HG02885 (cell line): ENCODE measurements at regions not wholly inside any gene's neighbourhood (a gene's known extent, or its start where the extent isn't known, plus 50 kb on each side); places are given as distances from the start of the nearest gene placed in this dataset.
"Not testable (repeated sequence)": the region's sequence is repeated elsewhere in the genome, so short reads cannot be mapped to it uniquely, and the experiment has no call there.

Experiments used
- ATAC-seq: cut with Tn5 transposase; IDR thresholded peaks from one replicate; pipeline ENCODE4 v1.9.1; 2021; ENCODE audit warnings: mild to moderate bottlenecking; ENCODE audit not compliant: unreplicated experiment, poor library complexity

GRCh38 chrX:222800-223513 lies 58.2 kb upstream of the PLCXD1 start:
- not testable (repeated sequence) for ATAC-seq

- not testable (repeated sequence) for ATAC-seq
Measured at GRCh38 chrX:223514-223854, 57.7 kb upstream of the PLCXD1 start.

GRCh38 chrX:226474-227164 lies 54.6 kb upstream of the PLCXD1 start:
- peak; percentile 84 for ATAC-seq

- ATAC-seq: not testable (repeated sequence)
Measured at GRCh38 chrX:227396-227795, 53.8 kb upstream of the PLCXD1 start.
